ENCODE measurements at regions not wholly inside any gene's neighbourhood (a gene's known extent, or its start where the extent isn't known, plus 50 kb on each side); places are given as distances from the start of the nearest gene placed in this dataset.

GRCh38 chr11:28627690-28628255 lies 519.6 kb downstream of the METTL15 start:
- H3K27ac ChIP-seq: no peak overlapping the region
- no peaks in the 10 kb centered on the region for H3K4me1 ChIP-seq
- no peak for ATAC-seq
- no peaks in the 10 kb centered on the region for H3K9me3 ChIP-seq
- H3K4me3 ChIP-seq: no peak overlapping the region
- TF ChIP-seq, protein P1, sequence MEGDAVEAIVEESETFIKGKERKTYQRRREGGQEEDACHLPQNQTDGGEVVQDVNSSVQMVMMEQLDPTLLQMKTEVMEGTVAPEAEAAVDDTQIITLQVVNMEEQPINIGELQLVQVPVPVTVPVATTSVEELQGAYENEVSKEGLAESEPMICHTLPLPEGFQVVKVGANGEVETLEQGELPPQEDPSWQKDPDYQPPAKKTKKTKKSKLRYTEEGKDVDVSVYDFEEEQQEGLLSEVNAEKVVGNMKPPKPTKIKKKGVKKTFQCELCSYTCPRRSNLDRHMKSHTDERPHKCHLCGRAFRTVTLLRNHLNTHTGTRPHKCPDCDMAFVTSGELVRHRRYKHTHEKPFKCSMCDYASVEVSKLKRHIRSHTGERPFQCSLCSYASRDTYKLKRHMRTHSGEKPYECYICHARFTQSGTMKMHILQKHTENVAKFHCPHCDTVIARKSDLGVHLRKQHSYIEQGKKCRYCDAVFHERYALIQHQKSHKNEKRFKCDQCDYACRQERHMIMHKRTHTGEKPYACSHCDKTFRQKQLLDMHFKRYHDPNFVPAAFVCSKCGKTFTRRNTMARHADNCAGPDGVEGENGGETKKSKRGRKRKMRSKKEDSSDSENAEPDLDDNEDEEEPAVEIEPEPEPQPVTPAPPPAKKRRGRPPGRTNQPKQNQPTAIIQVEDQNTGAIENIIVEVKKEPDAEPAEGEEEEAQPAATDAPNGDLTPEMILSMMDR (IDR thresholded peaks at IDR 0.05): no peak
- no peak for DNase-seq
- WGBS, 3 donors: 63 to 74% (median 73%) methylated on average over 1 of the region's 1 CpG
- H3K36me3 ChIP-seq (ENCODE audit: insufficient read depth in 1 of 2, low read depth in 1 of 2): no peaks in the 10 kb centered on the region
- intact Hi-C loops (cut with DNase I): no loop called here
- H3K27me3 ChIP-seq (ENCODE audit: insufficient read depth in 3 of 3, low read length in 2 of 3): no peaks in the 10 kb centered on the region

- no peak for DNase-seq
- no peaks in the 10 kb centered on the region for H3K4me1 ChIP-seq
- H3K4me3 ChIP-seq: no peak overlapping the region
- TF ChIP-seq, protein P1 (IDR thresholded peaks at IDR 0.05): no peak
- intact Hi-C loops (cut with DNase I): no loop called here
- H3K27ac ChIP-seq: no peak overlapping the region
- no peaks in the 10 kb centered on the region for H3K27me3 ChIP-seq (ENCODE audit: insufficient read depth in 3 of 3, low read length in 2 of 3)
- no peaks in the 10 kb centered on the region for H3K36me3 ChIP-seq (ENCODE audit: insufficient read depth in 1 of 2, low read depth in 1 of 2)
- no peak for ATAC-seq
- H3K9me3 ChIP-seq: no peaks in the 10 kb centered on the region
These were observed 517.3 kb downstream of the METTL15 start for GRCh38 chr11:28625532-28625931.

GRCh38 chr11:28621753-28622152 lies 513.6 kb downstream of the METTL15 start:
- WGBS, 3 donors: 45 to 65% (median 63%) methylated on average over 8 of the region's 8 CpGs
- no peaks in the 10 kb centered on the region for H3K27me3 ChIP-seq (ENCODE audit: insufficient read depth in 3 of 3, low read length in 2 of 3)
- peak overlapping the region; percentile 9 for H3K4me3 ChIP-seq
- H3K27ac ChIP-seq: no peak overlapping the region
- TF ChIP-seq, protein P1 (IDR thresholded peaks at IDR 0.05): no peak
- ATAC-seq (no peak), DNase-seq (no peak)
- no peaks in the 10 kb centered on the region for H3K36me3 ChIP-seq (ENCODE audit: insufficient read depth in 1 of 2, low read depth in 1 of 2)
- no peaks in the 10 kb centered on the region for H3K9me3 ChIP-seq
- intact Hi-C loops (cut with DNase I): no loop called here
- no peaks in the 10 kb centered on the region for H3K4me1 ChIP-seq

GRCh38 chr11:28619846-28620540 lies 511.8 kb downstream of the METTL15 start:
- intact Hi-C loops (cut with DNase I): no loop called here
- Histone ChIP-seq H3K27ac (no peak overlapping the region), H3K27me3 (ENCODE audit: insufficient read depth in 3 of 3, low read length in 2 of 3) (no peaks in the 10 kb centered on the region), H3K4me1 (no peaks in the 10 kb centered on the region), H3K4me3 (no peak overlapping the region), H3K9me3 (no peaks in the 10 kb centered on the region), H3K36me3 (ENCODE audit: insufficient read depth in 1 of 2, low read depth in 1 of 2) (no peaks in the 10 kb centered on the region)
- no peak for DNase-seq
- ATAC-seq: no peak
- 55 to 58% (median 57%) methylated on average over 5 of the region's 5 CpGs for WGBS, 3 donors
- TF ChIP-seq, protein P1 (IDR thresholded peaks at IDR 0.05): no peak

GRCh38 chr11:28618416-28618815 lies 510.2 kb downstream of the METTL15 start:
- intact Hi-C loops (cut with DNase I): no loop called here
- Histone ChIP-seq H3K9me3 (no peaks in the 10 kb centered on the region), H3K27me3 (ENCODE audit: insufficient read depth in 3 of 3, low read length in 2 of 3) (no peaks in the 10 kb centered on the region), H3K27ac (no peak overlapping the region), H3K36me3 (ENCODE audit: insufficient read depth in 1 of 2, low read depth in 1 of 2) (no peaks in the 10 kb centered on the region), H3K4me3 (no peak overlapping the region), H3K4me1 (no peaks in the 10 kb centered on the region)
- TF ChIP-seq, protein P1 (IDR thresholded peaks at IDR 0.05): no peak
- ATAC-seq (no peak), DNase-seq (no peak)
- 60 to 72% (median 64%) methylated on average over 2 of the region's 2 CpGs for WGBS, 3 donors

Data from psoas muscle (tissue), 7 donors.